ENCODE measurements at regions not wholly inside any gene's neighbourhood (a gene's known extent, or its start where the extent isn't known, plus 50 kb on each side); places are given as distances from the start of the nearest gene placed in this dataset.

DNA sequence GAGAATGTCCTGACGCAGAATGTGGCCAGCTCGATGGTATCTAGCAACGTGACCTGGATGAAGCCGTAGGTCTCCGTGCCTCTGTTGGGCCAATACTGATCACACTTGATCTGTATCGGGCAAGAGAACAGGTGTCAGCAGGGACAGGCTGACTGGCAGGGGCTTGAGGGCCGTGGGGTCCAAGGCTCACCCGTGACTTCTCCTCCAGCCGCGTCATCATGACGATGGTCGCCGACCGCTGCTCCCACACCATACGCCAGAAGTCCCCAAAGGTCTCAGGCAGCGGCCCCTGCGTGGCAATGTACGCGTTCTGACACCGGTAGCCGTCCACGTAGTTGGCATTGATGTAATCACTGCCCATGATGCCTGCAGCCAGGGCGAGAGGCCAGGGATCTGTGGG is 126.2 kb downstream of the PTPRS start:
- Histone ChIP-seq H3K27me3 (no peaks in the 10 kb centered on the region), H3K36me3 (peaks cover 0 to 8% (median 0%) of the 10 kb centered on the region in 4 donors), H3K9me3 (no peaks in the 10 kb centered on the region), H3K4me3 (no peak overlapping the region), H3K4me1 (no peaks in the 10 kb centered on the region), H3K27ac (no peak overlapping the region)
- intact Hi-C loops (cut with DNase I), result no loop called here
- WGBS (ENCODE audit: insufficient coverage, low coverage, low lambda C conversion rate, missing lambda C conversion rate), result 96% methylated on average over 4 of the region's 23 CpGs
- DNase-seq (no peak), ATAC-seq (no peak)
- TF ChIP-seq, protein P1, sequence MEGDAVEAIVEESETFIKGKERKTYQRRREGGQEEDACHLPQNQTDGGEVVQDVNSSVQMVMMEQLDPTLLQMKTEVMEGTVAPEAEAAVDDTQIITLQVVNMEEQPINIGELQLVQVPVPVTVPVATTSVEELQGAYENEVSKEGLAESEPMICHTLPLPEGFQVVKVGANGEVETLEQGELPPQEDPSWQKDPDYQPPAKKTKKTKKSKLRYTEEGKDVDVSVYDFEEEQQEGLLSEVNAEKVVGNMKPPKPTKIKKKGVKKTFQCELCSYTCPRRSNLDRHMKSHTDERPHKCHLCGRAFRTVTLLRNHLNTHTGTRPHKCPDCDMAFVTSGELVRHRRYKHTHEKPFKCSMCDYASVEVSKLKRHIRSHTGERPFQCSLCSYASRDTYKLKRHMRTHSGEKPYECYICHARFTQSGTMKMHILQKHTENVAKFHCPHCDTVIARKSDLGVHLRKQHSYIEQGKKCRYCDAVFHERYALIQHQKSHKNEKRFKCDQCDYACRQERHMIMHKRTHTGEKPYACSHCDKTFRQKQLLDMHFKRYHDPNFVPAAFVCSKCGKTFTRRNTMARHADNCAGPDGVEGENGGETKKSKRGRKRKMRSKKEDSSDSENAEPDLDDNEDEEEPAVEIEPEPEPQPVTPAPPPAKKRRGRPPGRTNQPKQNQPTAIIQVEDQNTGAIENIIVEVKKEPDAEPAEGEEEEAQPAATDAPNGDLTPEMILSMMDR (IDR thresholded peaks at IDR 0.05), result no peak
- no peak for TF ChIP-seq POLR2A (IDR thresholded peaks at IDR 0.05)

DNA sequence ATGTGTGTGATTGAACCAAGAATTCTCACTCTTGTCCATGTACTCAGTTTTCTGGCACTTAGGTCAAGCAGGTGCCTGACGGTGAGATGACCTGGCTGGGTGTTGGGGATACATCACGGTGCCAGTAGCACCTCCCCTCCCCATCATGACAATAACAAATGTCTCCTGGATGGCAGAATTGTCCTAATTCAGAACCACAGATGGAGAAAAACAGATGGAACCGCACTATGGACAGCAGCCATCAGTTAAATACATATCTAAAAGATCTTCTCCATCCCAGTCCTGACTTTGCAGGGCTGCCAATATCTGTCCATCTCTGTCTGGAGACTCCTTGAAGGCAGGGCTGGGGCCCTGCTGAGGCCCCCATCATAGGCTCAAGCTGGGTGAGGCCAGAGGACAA is 126.9 kb downstream of the PTPRS start:
- Histone ChIP-seq H3K36me3 (peaks cover 0 to 8% (median 0%) of the 10 kb centered on the region in 4 donors), H3K4me1 (no peaks in the 10 kb centered on the region), H3K9me3 (no peaks in the 10 kb centered on the region), H3K27ac (no peak overlapping the region), H3K4me3 (no peak overlapping the region), H3K27me3 (no peaks in the 10 kb centered on the region)
- intact Hi-C loops (cut with DNase I), result no loop called here
- ATAC-seq (no peak), DNase-seq (no peak)
- no peak for TF ChIP-seq POLR2A (IDR thresholded peaks at IDR 0.05)
- TF ChIP-seq, protein P1 (IDR thresholded peaks at IDR 0.05), result no peak
- 83% methylated on average over 1 of the region's 3 CpGs for WGBS (ENCODE audit: insufficient coverage, low coverage, low lambda C conversion rate, missing lambda C conversion rate)

DNA sequence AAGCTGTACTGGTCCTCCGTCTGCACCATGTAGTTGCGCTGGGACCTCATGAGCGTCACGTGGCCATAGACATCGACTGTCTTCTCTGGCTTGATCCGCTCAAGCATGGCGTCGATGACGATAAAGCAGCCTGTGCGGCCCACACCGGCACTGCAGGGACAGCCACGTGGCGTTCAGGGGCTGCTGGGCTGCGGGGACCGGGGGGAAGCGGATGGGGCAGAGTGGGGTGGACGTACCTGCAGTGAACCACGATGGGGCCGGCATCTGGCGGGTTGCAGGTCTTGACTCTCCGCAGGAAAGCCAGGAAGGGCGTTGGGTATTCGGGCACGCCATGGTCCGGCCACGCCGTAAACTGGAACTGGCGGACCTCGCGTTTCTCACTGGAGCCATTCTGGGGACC is 128.5 kb downstream of the PTPRS start:
- no peak overlapping the region for H3K27ac ChIP-seq
- peaks cover 0 to 8% (median 0%) of the 10 kb centered on the region in 4 donors for H3K36me3 ChIP-seq
- DNase-seq (no peak), ATAC-seq (no peak)
- no peaks in the 10 kb centered on the region for H3K9me3 ChIP-seq
- no peak for TF ChIP-seq POLR2A (IDR thresholded peaks at IDR 0.05)
- TF ChIP-seq, protein P1 (IDR thresholded peaks at IDR 0.05), result no peak
- H3K4me1 ChIP-seq, result no peaks in the 10 kb centered on the region
- 68% methylated on average over 7 of the region's 30 CpGs for WGBS (ENCODE audit: insufficient coverage, low coverage, low lambda C conversion rate, missing lambda C conversion rate)
- H3K27me3 ChIP-seq, result no peaks in the 10 kb centered on the region
- no peak overlapping the region for H3K4me3 ChIP-seq
- intact Hi-C loops (cut with DNase I), result no loop called here

DNA sequence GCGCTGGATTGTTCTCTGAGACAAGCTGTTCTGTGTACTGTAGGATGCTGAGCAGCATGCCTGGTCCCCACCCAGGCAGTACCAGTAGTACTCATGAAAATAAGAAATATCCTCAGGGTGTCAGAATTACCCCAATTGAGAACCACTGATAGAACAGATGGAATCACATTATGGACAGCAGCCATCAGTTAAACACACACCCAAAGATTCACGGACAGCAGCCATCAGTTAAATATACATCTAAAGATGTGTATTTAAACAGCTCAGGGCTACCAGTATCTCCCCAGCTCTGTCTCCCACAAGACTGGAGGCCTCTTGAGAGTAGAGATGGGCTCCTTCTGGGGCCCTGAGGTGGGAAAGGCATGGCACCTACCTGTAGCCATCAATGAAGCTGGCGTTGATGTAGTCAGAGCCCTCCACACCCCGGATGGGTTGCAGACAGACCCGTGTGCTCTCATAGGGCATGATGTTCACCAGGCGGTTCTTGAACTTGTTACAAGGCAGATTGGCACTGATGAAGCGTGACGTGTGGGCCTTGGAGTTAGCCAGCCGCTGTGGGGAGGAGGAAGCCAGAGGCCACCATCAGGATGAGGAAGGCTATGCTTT is 129.3 kb downstream of the PTPRS start:
- 100% methylated on average over 1 of the region's 9 CpGs for WGBS (ENCODE audit: insufficient coverage, low coverage, low lambda C conversion rate, missing lambda C conversion rate)
- intact Hi-C loops (cut with DNase I), result no loop called here
- no peak for ATAC-seq
- no peaks in the 10 kb centered on the region for H3K9me3 ChIP-seq
- peaks cover 0 to 8% (median 0%) of the 10 kb centered on the region in 4 donors for H3K36me3 ChIP-seq
- H3K27ac ChIP-seq, result no peak overlapping the region
- no peak for DNase-seq
- H3K4me1 ChIP-seq, result no peaks in the 10 kb centered on the region
- no peaks in the 10 kb centered on the region for H3K27me3 ChIP-seq
- H3K4me3 ChIP-seq, result no peak overlapping the region
- TF ChIP-seq, protein P1 (IDR thresholded peaks at IDR 0.05), result no peak
- no peak for TF ChIP-seq POLR2A (IDR thresholded peaks at IDR 0.05)

Data from right lobe of liver (tissue), 6 donors.